Right lobe of liver (tissue), 6 donors: ENCODE measurements at regions not wholly inside any gene's neighbourhood (a gene's known extent, or its start where the extent isn't known, plus 50 kb on each side); places are given as distances from the start of the nearest gene placed in this dataset.

Experiments
- ATAC-seq, 4 donors: fragments of 200-7000 bp; cut with Tn5 transposase; one replicate each; pipeline ENCODE4 v1.9.1; 2020; ENCODE audit warnings: mild to moderate bottlenecking in 4 of 4, moderate library complexity in 4 of 4
- DNase-seq, 3 donors: peaks; one replicate each; pipeline ENCODE4 v3.0.0-alpha.2; 2020
- H3K27ac ChIP-seq, 3 donors: fragments of 200-600 bp; one replicate each; pipeline ENCODE4 v1.8.0; 2022
- H3K27me3 ChIP-seq, 2 donors: fragments of 200-600 bp; one replicate each; pipeline ENCODE4 v1.8.0; 2022
- H3K36me3 ChIP-seq, 4 donors: fragments of 200-600 bp; sonication (generic) in 1 of 4; one replicate each; pipeline versions ENCODE4 v1.5.1 to v1.8.0; 2017 to 2022; ENCODE audit warnings: control low read depth in 1 of 4
- H3K4me1 ChIP-seq, 4 donors: fragments of 200-600 bp; sonication (generic) in 1 of 4; one replicate each; pipeline versions ENCODE4 v1.5.1 to v1.8.0; 2017 to 2022; ENCODE audit warnings: control low read depth in 1 of 4
- H3K4me3 ChIP-seq, 3 donors: fragments of 200-600 bp; one replicate each; pipeline ENCODE4 v1.8.0; 2022
- H3K9me3 ChIP-seq, 4 donors: fragments of 200-600 bp; sonication (generic) in 1 of 4; one replicate each; pipeline versions ENCODE4 v1.5.1 to v1.8.0; 2017 to 2022; ENCODE audit warnings: control low read depth in 1 of 4
- POLR2A ChIP-seq: fragments of 450-650 bp; IDR thresholded peaks from one replicate; pipeline ENCODE4 v1.6.1; 2017; ENCODE audit warnings: antibody characterized with exemption, mild to moderate bottlenecking
- WGBS: methylation state at CpG from one replicate; pipeline ENCODE4 v1.1.6; 2018; ENCODE audit warnings: low coverage, low lambda C conversion rate; ENCODE audit not compliant: insufficient coverage; ENCODE audit errors: missing lambda C conversion rate; 5-methylcytosine and 5-hydroxymethylcytosine counted together
- intact Hi-C, 2 donors: fragments of 100-400 bp; cut with DNase I; formaldehyde crosslinking; loops; one replicate each; pipeline versions ENCODE4 v1.11.2 to v1.14.1; 2022
- TF ChIP-seq, protein P1 (sequence below), 4 donors: fragments of 200-600 bp in 3 of 4; fragments of 450-650 bp in 1 of 4; IDR thresholded peaks; one replicate each; pipeline versions ENCODE4 v1.5.1 to v1.8.0; 2016 to 2022; ENCODE audit warnings: antibody characterized with exemption in 4 of 4, mild to moderate bottlenecking in 2 of 4
- donor health status: DM: no; HTN: yes; CAD: no.
- donor health status: DM: no; HTN: no; CAD: no.
- donor health status: DM: no; HTN: no; CAD: no.
- donor health status: DM: no; HTN: yes; CAD: no.
- donor health status: DM: no; HTN: yes; CAD: no.

DNA sequence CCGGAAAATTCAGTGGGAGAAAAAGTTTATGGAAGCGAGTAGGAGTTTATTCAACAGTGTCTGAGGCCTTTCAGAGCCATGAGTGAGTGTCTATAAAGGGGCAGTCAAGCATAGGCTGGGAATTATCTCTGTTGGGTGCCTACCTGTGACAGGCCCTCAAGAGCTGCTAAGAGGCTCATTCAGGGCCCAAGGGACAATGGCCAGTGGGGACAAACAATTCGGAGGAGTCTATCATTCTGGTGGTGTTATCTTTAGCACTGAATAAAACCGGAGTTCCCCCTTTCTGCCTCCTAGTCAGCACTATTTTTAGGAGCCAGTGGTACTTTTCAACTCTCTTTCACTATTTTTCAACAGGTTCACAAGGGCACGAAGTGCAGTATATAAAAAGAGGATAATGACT, 89.5 kb upstream of the HTATIP2 start:
- no peak for TF ChIP-seq POLR2A
- TF ChIP-seq, protein P1, sequence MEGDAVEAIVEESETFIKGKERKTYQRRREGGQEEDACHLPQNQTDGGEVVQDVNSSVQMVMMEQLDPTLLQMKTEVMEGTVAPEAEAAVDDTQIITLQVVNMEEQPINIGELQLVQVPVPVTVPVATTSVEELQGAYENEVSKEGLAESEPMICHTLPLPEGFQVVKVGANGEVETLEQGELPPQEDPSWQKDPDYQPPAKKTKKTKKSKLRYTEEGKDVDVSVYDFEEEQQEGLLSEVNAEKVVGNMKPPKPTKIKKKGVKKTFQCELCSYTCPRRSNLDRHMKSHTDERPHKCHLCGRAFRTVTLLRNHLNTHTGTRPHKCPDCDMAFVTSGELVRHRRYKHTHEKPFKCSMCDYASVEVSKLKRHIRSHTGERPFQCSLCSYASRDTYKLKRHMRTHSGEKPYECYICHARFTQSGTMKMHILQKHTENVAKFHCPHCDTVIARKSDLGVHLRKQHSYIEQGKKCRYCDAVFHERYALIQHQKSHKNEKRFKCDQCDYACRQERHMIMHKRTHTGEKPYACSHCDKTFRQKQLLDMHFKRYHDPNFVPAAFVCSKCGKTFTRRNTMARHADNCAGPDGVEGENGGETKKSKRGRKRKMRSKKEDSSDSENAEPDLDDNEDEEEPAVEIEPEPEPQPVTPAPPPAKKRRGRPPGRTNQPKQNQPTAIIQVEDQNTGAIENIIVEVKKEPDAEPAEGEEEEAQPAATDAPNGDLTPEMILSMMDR (IDR thresholded peaks at IDR 0.05), result no peak
- intact Hi-C loops, result no loop called here
- H3K9me3 ChIP-seq, result no peaks in the 10 kb centered on the region
- 49% methylated on average over 5 of the region's 5 CpGs for WGBS
- no peaks in the 10 kb centered on the region for H3K27me3 ChIP-seq
- H3K4me1 ChIP-seq, result no peaks in the 10 kb centered on the region
- H3K36me3 ChIP-seq, result no peaks in the 10 kb centered on the region
- no peak overlapping the region for H3K4me3 ChIP-seq
- DNase-seq (no peak), ATAC-seq (no peak)
- no peak overlapping the region for H3K27ac ChIP-seq

DNA sequence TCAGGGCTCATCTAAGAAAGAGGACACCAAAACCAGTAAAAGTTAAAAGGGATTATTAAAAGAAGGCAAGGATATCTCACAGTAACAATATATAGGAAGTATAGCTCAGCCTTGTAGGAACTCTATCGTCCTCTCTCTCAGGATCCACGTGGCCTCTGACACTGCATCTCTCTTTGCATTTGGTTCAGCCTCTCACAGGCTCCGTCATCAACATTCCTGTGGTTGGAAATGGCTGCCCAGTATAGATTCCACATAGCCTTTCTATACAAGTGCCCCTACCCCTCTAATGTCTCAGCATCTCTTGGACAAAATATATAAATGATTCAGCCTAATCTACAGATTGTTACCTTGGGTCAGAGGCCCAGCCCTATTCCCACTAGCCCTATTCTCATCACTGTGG, 101.3 kb upstream of the DBX1 start:
- 49% methylated on average over 3 of the region's 3 CpGs for WGBS
- DNase-seq, result no peak
- no peak for ATAC-seq
- intact Hi-C loops, result no loop called here
- Histone ChIP-seq H3K4me3 (no peak overlapping the region), H3K27ac (no peak overlapping the region), H3K36me3 (no peaks in the 10 kb centered on the region), H3K9me3 (no peaks in the 10 kb centered on the region), H3K4me1 (no peaks in the 10 kb centered on the region), H3K27me3 (no peaks in the 10 kb centered on the region)
- TF ChIP-seq, protein P1 (IDR thresholded peaks at IDR 0.05), result no peak
- TF ChIP-seq POLR2A, result no peak

DNA sequence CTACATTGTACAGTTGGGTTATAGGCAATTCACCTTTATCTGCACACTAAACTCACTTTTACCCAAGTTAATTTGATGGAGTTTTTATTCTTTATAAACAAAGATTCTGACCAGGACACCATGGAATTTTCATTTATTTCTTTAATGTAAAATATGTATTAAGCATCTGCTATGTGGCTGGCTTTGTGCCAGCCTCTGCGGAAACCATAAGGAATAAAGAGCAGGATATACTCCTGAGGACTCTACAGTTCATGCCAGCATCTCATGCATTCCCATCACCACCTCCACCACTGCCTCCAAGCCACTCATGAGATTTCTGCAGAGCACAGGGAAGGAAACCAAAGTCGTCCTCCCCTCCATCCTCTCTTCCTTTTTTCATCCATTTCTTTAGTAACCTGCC, 100.0 kb upstream of the DBX1 start:
- no peaks in the 10 kb centered on the region for H3K27me3 ChIP-seq
- H3K4me3 ChIP-seq, result no peak overlapping the region
- ATAC-seq, result no peak
- H3K4me1 ChIP-seq, result no peaks in the 10 kb centered on the region
- DNase-seq, result no peak
- H3K36me3 ChIP-seq, result no peaks in the 10 kb centered on the region
- 56% methylated on average over 2 of the region's 2 CpGs for WGBS
- TF ChIP-seq, protein P1 (IDR thresholded peaks at IDR 0.05), result no peak
- TF ChIP-seq POLR2A, result no peak
- H3K9me3 ChIP-seq, result no peaks in the 10 kb centered on the region
- intact Hi-C loops, result no loop called here
- H3K27ac ChIP-seq, result no peak overlapping the region

DNA sequence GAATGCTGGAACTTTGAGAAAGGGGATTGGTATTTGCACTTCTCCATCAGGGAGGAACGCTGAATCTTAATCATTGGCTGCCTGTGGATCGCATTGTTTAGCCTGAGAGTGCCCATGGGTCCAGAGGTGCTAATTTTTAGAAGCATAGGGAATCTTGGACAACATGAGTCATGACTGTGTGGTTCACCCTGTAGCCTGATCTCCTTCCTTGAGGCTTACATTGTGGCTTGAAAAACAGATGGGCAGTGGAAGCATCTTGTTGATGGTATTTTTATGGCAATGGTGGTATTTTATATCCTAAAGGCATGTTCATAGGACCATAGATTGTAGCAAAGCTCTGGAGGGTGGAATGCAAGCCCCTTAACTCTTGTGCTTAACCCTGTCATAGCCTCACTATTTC, 99.2 kb upstream of the DBX1 start:
- intact Hi-C loops, result no loop called here
- no peak for ATAC-seq
- 62% methylated on average over 2 of the region's 2 CpGs for WGBS
- H3K4me3 ChIP-seq, result no peak overlapping the region
- H3K36me3 ChIP-seq, result no peaks in the 10 kb centered on the region
- H3K4me1 ChIP-seq, result no peaks in the 10 kb centered on the region
- no peak overlapping the region for H3K27ac ChIP-seq
- TF ChIP-seq POLR2A, result no peak
- H3K27me3 ChIP-seq, result no peaks in the 10 kb centered on the region
- no peaks in the 10 kb centered on the region for H3K9me3 ChIP-seq
- no peak for DNase-seq

DNA sequence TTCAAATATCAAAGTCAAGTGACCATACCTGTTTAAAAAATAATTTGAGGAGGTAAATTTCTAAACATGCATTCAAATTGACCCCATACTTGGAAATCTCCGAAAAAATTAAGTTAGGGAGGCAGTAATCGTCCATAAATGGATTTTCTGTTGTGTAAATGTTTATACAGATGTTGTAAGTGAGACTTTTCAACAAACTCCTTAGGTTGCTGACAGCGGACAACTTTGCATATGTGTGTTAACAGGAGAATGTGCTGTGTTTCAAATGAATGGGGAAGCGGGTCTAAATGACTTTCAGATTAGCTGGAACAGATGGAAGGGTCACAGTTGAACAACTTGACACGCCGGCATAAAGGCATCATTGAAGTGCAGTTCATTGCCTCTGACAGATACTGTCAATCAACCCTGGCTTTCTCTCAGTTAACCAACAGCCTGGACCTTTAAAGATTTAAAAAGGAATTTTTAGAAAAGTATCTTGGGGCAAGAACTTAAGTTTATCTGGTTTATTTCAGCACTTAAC, 98.2 kb upstream of the DBX1 start:
- no peaks in the 10 kb centered on the region for H3K4me1 ChIP-seq

More for the DNA sequence above, 98.2 kb upstream of the DBX1 start:
- TF ChIP-seq, protein P1 (IDR thresholded peaks at IDR 0.05), result no peak
- no peak for TF ChIP-seq POLR2A
- Histone ChIP-seq H3K27ac (no peak overlapping the region), H3K9me3 (no peaks in the 10 kb centered on the region), H3K36me3 (no peaks in the 10 kb centered on the region), H3K27me3 (no peaks in the 10 kb centered on the region), H3K4me3 (no peak overlapping the region)
- intact Hi-C loops, result no loop called here
- DNase-seq (no peak), ATAC-seq (no peak)
- WGBS, result 46% methylated on average over 6 of the region's 6 CpGs
